GM18498 (cell line): ENCODE measurements at regions not wholly inside any gene's neighbourhood (a gene's known extent, or its start where the extent isn't known, plus 50 kb on each side); places are given as distances from the start of the nearest gene placed in this dataset.
"Not testable (repeated sequence)": the region's sequence is repeated elsewhere in the genome, so short reads cannot be mapped to it uniquely, and the experiment has no call there.

ENCODE experiments used
- ATAC-seq: cut with Tn5 transposase; IDR thresholded peaks from one replicate; pipeline ENCODE4 v1.9.1; 2021; ENCODE audit warnings: mild to moderate bottlenecking, moderate library complexity; ENCODE audit not compliant: unreplicated experiment

GRCh38 chr18:71303743-71304142, 1014.9 kb downstream of the SOCS6 start:
- ATAC-seq, result not testable (repeated sequence)

GRCh38 chr18:71301596-71301995, 1012.8 kb downstream of the SOCS6 start:
- ATAC-seq, result no peak

- ATAC-seq, result not testable (repeated sequence)
These were observed 1005.4 kb downstream of the SOCS6 start for GRCh38 chr18:71294201-71294600.

- no peak for ATAC-seq
These were observed 1004.5 kb downstream of the SOCS6 start for GRCh38 chr18:71293322-71293721.

GRCh38 chr18:71287268-71287667, 998.4 kb downstream of the SOCS6 start:
- no peak for ATAC-seq

- no peak for ATAC-seq
These were observed 963.6 kb downstream of the SOCS6 start for GRCh38 chr18:71252351-71252865.

- ATAC-seq, result no peak
These were observed 961.3 kb downstream of the SOCS6 start for GRCh38 chr18:71250191-71250590.

- no peak for ATAC-seq
These were observed 960.9 kb downstream of the SOCS6 start for GRCh38 chr18:71249791-71250190.

- ATAC-seq, result no peak
These were observed 954.1 kb downstream of the SOCS6 start for GRCh38 chr18:71242981-71243380.

GRCh38 chr18:71238974-71239624, 950.3 kb downstream of the SOCS6 start:
- ATAC-seq, result no peak

GRCh38 chr18:71237641-71238040, 948.8 kb downstream of the SOCS6 start:
- ATAC-seq, result no peak

- ATAC-seq, result no peak
These were observed 944.3 kb downstream of the SOCS6 start for GRCh38 chr18:71233177-71233576.

- no peak for ATAC-seq
These were observed 934.6 kb downstream of the SOCS6 start for GRCh38 chr18:71223486-71223885.

- ATAC-seq, result no peak
These were observed 932.6 kb downstream of the SOCS6 start for GRCh38 chr18:71221405-71221804.

- ATAC-seq, result not testable (repeated sequence)
These were observed 923.9 kb downstream of the SOCS6 start for GRCh38 chr18:71212739-71213138.

- no peak for ATAC-seq
These were observed 923.4 kb downstream of the SOCS6 start for GRCh38 chr18:71212222-71212621.

- ATAC-seq, result no peak
These were observed 921.1 kb downstream of the SOCS6 start for GRCh38 chr18:71209944-71210343.

GRCh38 chr18:71194438-71194837, 905.6 kb downstream of the SOCS6 start:
- no peak for ATAC-seq

- no peak for ATAC-seq
These were observed 900.7 kb downstream of the SOCS6 start for GRCh38 chr18:71189581-71189980.

GRCh38 chr18:71168557-71169145, 879.8 kb downstream of the SOCS6 start:
- no peak for ATAC-seq

- ATAC-seq, result no peak
These were observed 847.6 kb downstream of the SOCS6 start for GRCh38 chr18:71136487-71136886.

- ATAC-seq, result no peak
These were observed 845.3 kb downstream of the SOCS6 start for GRCh38 chr18:71134122-71134521.

GRCh38 chr18:71131918-71132317, 843.1 kb downstream of the SOCS6 start:
- no peak for ATAC-seq
